H1 (cell line): ENCODE measurements at regions not wholly inside any gene's neighbourhood (a gene's known extent, or its start where the extent isn't known, plus 50 kb on each side); places are given as distances from the start of the nearest gene placed in this dataset.

ENCODE experiments used
- CTCF ChIA-PET: fragments of 300-600 bp; sonication (Branson Sonifier 250); formaldehyde crosslinking; loops from one replicate; lab custom pipeline; 2021; ENCODE audit not compliant: partially characterized antibody; lab: Charles Lee
- POLR2A ChIA-PET: fragments of 300-600 bp; sonication (Branson Sonifier 250); formaldehyde crosslinking; loops from one replicate; lab custom pipeline; 2021; ENCODE audit warnings: inconsistent platforms; ENCODE audit not compliant: partially characterized antibody; lab: Charles Lee
- DNase-seq, 2 experiments: peaks; one replicate each; pipeline versions ENCODE4 v3.0.0 to v3.0.0-alpha.2; 2010 to 2022; ENCODE audit warnings: low spot score in 2 of 2, low read depth in 1 of 2, mixed read lengths in 1 of 2
- FAIRE-seq: peaks from 2 replicates; lab custom pipeline; 2011; peaks lifted over from hg19 to GRCh38; lab: Jason Lieb, UNC
- H2AFZ ChIP-seq: 2 replicates; pipeline ENCODE4 v1.8.1; 2012; ENCODE audit warnings: low read length, inconsistent platforms
- H2AK5ac ChIP-seq: 2 replicates; pipeline ENCODE4 v1.6.1; 2013; ENCODE audit warnings: low read depth, low read length
- H2BK120ac ChIP-seq: replicated peaks from 2 replicates; pipeline ENCODE3; 2013; ENCODE audit warnings: low read depth, low read length, inconsistent platforms
- H2BK12ac ChIP-seq: 2 replicates; pipeline ENCODE4 v1.6.1; 2013; ENCODE audit warnings: low read depth, low read length
- H2BK15ac ChIP-seq: 2 replicates; pipeline ENCODE4 v1.6.1; 2013; ENCODE audit warnings: low read length
- H2BK20ac ChIP-seq: 2 replicates; pipeline ENCODE4 v1.6.1; 2013; ENCODE audit warnings: low read length
- H2BK5ac ChIP-seq: 2 replicates; pipeline ENCODE4 v1.6.1; 2013; ENCODE audit warnings: low read depth, low read length
- H3K14ac ChIP-seq: 2 replicates; pipeline ENCODE4 v1.6.1; 2013; ENCODE audit warnings: inconsistent platforms; ENCODE audit not compliant: insufficient read length
- H3K18ac ChIP-seq: 2 replicates; pipeline ENCODE4 v1.6.1; 2013; ENCODE audit warnings: low read length; ENCODE audit errors: extremely low read depth
- H3K23ac ChIP-seq: 2 replicates; pipeline ENCODE4 v1.6.1; 2013; ENCODE audit warnings: inconsistent platforms; ENCODE audit not compliant: insufficient read length
- H3K23me2 ChIP-seq: 2 replicates; pipeline ENCODE4 v1.6.1; 2013; ENCODE audit warnings: low read depth, low read length
- H3K27ac ChIP-seq: 2 replicates; pipeline ENCODE4 v1.6.1; 2011; ENCODE audit warnings: low read depth, low read length, inconsistent platforms
- H3K27me3 ChIP-seq, 4 experiments: replicated peaks in 1 of 4; 1 replicate in 1 of 4; 2 replicates in 3 of 4; pipeline versions ENCODE4 v1.6.1 to v1.8.1; 2011 to 2013; ENCODE audit warnings: low read length in 3 of 4, mild to moderate bottlenecking in 3 of 4, inconsistent platforms in 2 of 4, mixed read lengths in 2 of 4, moderate library complexity in 1 of 4; ENCODE audit not compliant: control insufficient read depth in 3 of 4, insufficient read depth in 3 of 4; ENCODE audit errors: extremely low read depth in 1 of 4
- H3K36me3 ChIP-seq, 4 experiments: 2 replicates each; pipeline versions ENCODE4 v1.6.1 to v1.8.1; 2011 to 2013; ENCODE audit warnings: mild to moderate bottlenecking in 4 of 4, low read length in 3 of 4, moderate library complexity in 2 of 4, control low read depth in 1 of 4, inconsistent platforms in 1 of 4; ENCODE audit not compliant: insufficient read depth in 4 of 4, control insufficient read depth in 2 of 4
- H3K4ac ChIP-seq: replicated peaks from 2 replicates; pipeline ENCODE3; 2013; ENCODE audit warnings: low read length, low read depth, mixed read lengths, inconsistent platforms; ENCODE audit not compliant: insufficient read length
- H3K4me1 ChIP-seq, 4 experiments: replicated peaks in 1 of 4; 1 replicate in 1 of 4; 2 replicates in 3 of 4; pipeline versions ENCODE4 v1.6.1 to v1.8.1; 2011 to 2013; ENCODE audit warnings: low read length in 3 of 4, inconsistent platforms in 2 of 4, mixed read lengths in 1 of 4; ENCODE audit not compliant: insufficient read depth in 4 of 4, control insufficient read depth in 3 of 4
- H3K4me2 ChIP-seq, 2 experiments: 2 replicates each; pipeline versions ENCODE4 v1.6.1 to v1.8.1; 2011 to 2013; ENCODE audit warnings: low read depth in 2 of 2, low read length in 2 of 2, control low read depth in 1 of 2, inconsistent platforms in 1 of 2, mild to moderate bottlenecking in 1 of 2; ENCODE audit not compliant: insufficient read depth in 1 of 2
- H3K4me3 ChIP-seq, 4 experiments: fragments of 200-600, 300-600 bp in 1 of 4; sonication (generic), shearing (Covaris generic), sonication (Bioruptor Twin) in 1 of 4; 2 replicates each; pipeline versions ENCODE4 v1.5.1 to v1.8.1; 2011 to 2016; ENCODE audit warnings: low read length in 4 of 4, low read depth in 3 of 4, control low read depth in 2 of 4, inconsistent platforms in 2 of 4, mild to moderate bottlenecking in 2 of 4, mixed read lengths in 1 of 4, moderate library complexity in 1 of 4; ENCODE audit not compliant: insufficient read depth in 2 of 4; ENCODE audit errors: extremely low read depth in 1 of 4
- H3K56ac ChIP-seq: replicated peaks from 2 replicates; pipeline ENCODE3; 2013; ENCODE audit warnings: low read depth, mild to moderate bottlenecking, mixed read lengths, low read length, inconsistent platforms; ENCODE audit not compliant: insufficient read length
- H3K79me1 ChIP-seq: 2 replicates; pipeline ENCODE4 v1.6.1; 2013; ENCODE audit warnings: low read depth, low read length, control low read depth
- H3K79me2 ChIP-seq, 2 experiments: 2 replicates each; pipeline versions ENCODE4 v1.6.1 to v1.8.1; 2012 to 2013; ENCODE audit warnings: low read length in 2 of 2, mild to moderate bottlenecking in 2 of 2, inconsistent platforms in 1 of 2; ENCODE audit not compliant: insufficient read depth in 2 of 2, control insufficient read depth in 1 of 2
- H3K9ac ChIP-seq, 4 experiments: replicated peaks in 1 of 4; 1 replicate in 1 of 4; 2 replicates in 3 of 4; pipeline versions ENCODE4 v1.6.1 to v1.8.1; 2011 to 2013; ENCODE audit warnings: low read depth in 3 of 4, low read length in 3 of 4, control low read depth in 2 of 4, mild to moderate bottlenecking in 2 of 4, moderate library complexity in 2 of 4, inconsistent platforms in 1 of 4; ENCODE audit errors: extremely low read depth in 1 of 4
- H3K9me3 ChIP-seq, 2 experiments: 2 replicates each; pipeline versions ENCODE4 v1.6.1 to v1.8.1; 2012 to 2013; ENCODE audit warnings: mild to moderate bottlenecking in 2 of 2, moderate library complexity in 2 of 2, control low read depth in 1 of 2, inconsistent platforms in 1 of 2, low read depth in 1 of 2, low read length in 1 of 2, mixed read lengths in 1 of 2; ENCODE audit not compliant: insufficient read depth in 2 of 2
- H4K20me1 ChIP-seq, 2 experiments: replicated peaks in 1 of 2; 2 replicates each; pipeline versions ENCODE3 to v1.8.1; 2011 to 2013; ENCODE audit warnings: inconsistent platforms in 2 of 2, low read length in 2 of 2, mild to moderate bottlenecking in 1 of 2; ENCODE audit not compliant: insufficient read depth in 2 of 2, control insufficient read depth in 1 of 2
- H4K5ac ChIP-seq: 2 replicates; pipeline ENCODE4 v1.6.1; 2013; ENCODE audit warnings: low read length, low read depth, mixed read lengths, inconsistent platforms; ENCODE audit not compliant: insufficient read length
- H4K8ac ChIP-seq: 2 replicates; pipeline ENCODE4 v1.8.0; 2013; ENCODE audit warnings: mild to moderate bottlenecking, moderate library complexity, low read length, inconsistent platforms; ENCODE audit not compliant: insufficient read depth; ENCODE audit errors: extremely low read depth
- H4K91ac ChIP-seq: replicated peaks from 2 replicates; pipeline ENCODE3; 2013; ENCODE audit warnings: low read length, mixed read lengths, inconsistent platforms; ENCODE audit not compliant: insufficient read length
- CBX8 ChIP-seq: fragments of 300-800, 300-1000 bp; sonication (generic); IDR thresholded peaks from 2 replicates; pipeline ENCODE4 v1.7.1; 2016; ENCODE audit warnings: low read depth, low read length, borderline replicate concordance
- CEBPB ChIP-seq: IDR thresholded peaks from 2 replicates; pipeline ENCODE4 v1.6.1; 2012; ENCODE audit warnings: low read depth, low read length
- EZH2 ChIP-seq: fragments of 200-600 bp; sonication (generic); IDR thresholded peaks from 2 replicates; pipeline ENCODE4 v1.7.1; 2012; ENCODE audit warnings: low read depth, mild to moderate bottlenecking, moderate library complexity, low read length, inconsistent platforms; ENCODE audit not compliant: severe bottlenecking
- HDAC2 ChIP-seq, 2 experiments: fragments of 300-600 bp in 1 of 2; sonication (generic) in 1 of 2; IDR thresholded peaks; 2 replicates each; pipeline ENCODE4 v1.6.1; 2011 to 2012; ENCODE audit warnings: low read depth in 2 of 2, low read length in 2 of 2, mild to moderate bottlenecking in 2 of 2, moderate library complexity in 2 of 2, borderline replicate concordance in 1 of 2, inconsistent platforms in 1 of 2
- HDAC6 ChIP-seq: IDR thresholded peaks from one replicate; pipeline ENCODE4 v1.7.1; 2012; ENCODE audit warnings: low read depth, mild to moderate bottlenecking, inconsistent platforms, low read length, moderate library complexity
- KDM4A ChIP-seq: IDR thresholded peaks from one replicate; pipeline ENCODE4 v1.7.1; 2012; ENCODE audit warnings: low read depth, mild to moderate bottlenecking, moderate library complexity, low read length, inconsistent platforms; ENCODE audit not compliant: severe bottlenecking
- POLR2AphosphoS5 ChIP-seq: IDR thresholded peaks from 2 replicates; pipeline ENCODE4 v1.6.1; 2011; ENCODE audit warnings: low read depth, low read length
- RBBP5 ChIP-seq: IDR thresholded peaks from 2 replicates; pipeline ENCODE4 v1.7.1; 2012; ENCODE audit warnings: low read depth, mild to moderate bottlenecking, inconsistent platforms, low read length, moderate library complexity, borderline replicate concordance
- SP2 ChIP-seq: IDR thresholded peaks from 2 replicates; pipeline ENCODE4 v1.6.1; 2012; ENCODE audit warnings: mild to moderate bottlenecking, low read length, inconsistent platforms
- SRF ChIP-seq: IDR thresholded peaks from 2 replicates; pipeline ENCODE4 v1.6.1; 2011; ENCODE audit warnings: mild to moderate bottlenecking, low read depth, low read length, moderate library complexity
- TAF1 ChIP-seq: IDR thresholded peaks from 2 replicates; pipeline ENCODE4 v1.6.1; 2011; ENCODE audit warnings: mild to moderate bottlenecking, low read depth, low read length
- TBP ChIP-seq: IDR thresholded peaks from 2 replicates; pipeline ENCODE4 v1.6.1; 2011; ENCODE audit warnings: low read depth, low read length, improper control_type of control experiment
- TEAD4 ChIP-seq: IDR thresholded peaks from 2 replicates; pipeline ENCODE4 v1.6.1; 2012; ENCODE audit warnings: low read depth, low read length, inconsistent platforms, mixed read lengths
- ZNF274 ChIP-seq: IDR thresholded peaks from 2 replicates; pipeline ENCODE4 v1.7.0; 2012; ENCODE audit warnings: low read length, borderline replicate concordance; ENCODE audit errors: extremely low read depth
- WGBS, 2 experiments: shearing (Covaris generic) in 1 of 2; methylation state at CpG; one replicate each; pipeline versions ENCODE4 v1.1.6 to v1.1.7; 2013 to 2015; ENCODE audit warnings: low lambda C conversion rate in 2 of 2, mixed read lengths in 2 of 2, inconsistent platforms in 1 of 2, low coverage in 1 of 2, missing lambda C conversion rate in 1 of 2; ENCODE audit not compliant: insufficient replicate concordance in 2 of 2, insufficient coverage in 1 of 2, insufficient read length in 1 of 2; ENCODE audit errors: extremely low coverage in 1 of 2, missing lambda C conversion rate in 1 of 2; 5-methylcytosine and 5-hydroxymethylcytosine counted together

DNA sequence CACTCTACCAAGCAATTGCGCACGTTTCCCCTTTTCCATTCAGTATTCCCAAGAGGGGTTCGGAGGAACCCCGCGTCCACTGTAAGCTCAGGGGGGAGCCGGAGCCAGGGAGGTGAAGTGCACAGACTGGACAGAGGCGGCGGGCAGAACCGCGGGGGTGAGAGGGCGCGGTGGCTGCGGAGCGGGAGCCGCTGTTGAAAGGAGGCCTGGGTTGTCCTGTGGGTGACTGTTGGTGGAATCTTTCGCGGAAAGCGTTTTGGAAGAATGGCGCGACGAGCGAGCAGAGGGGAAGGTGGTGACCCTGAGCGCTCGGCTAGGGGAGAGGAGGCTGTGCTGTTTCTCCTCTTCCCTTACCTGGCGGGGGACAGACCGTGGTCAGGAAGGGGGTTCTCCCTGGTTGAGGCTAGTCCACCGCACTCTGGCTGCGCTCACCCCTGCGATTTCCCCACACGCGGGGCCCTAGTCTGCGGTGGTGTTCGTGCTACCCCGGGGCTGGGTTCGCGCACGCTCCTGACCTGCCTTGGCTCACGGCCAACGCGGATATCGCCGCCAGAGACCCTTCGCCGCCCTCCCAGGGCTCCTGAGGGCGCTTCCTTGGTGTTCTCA is 92.8 kb downstream of the PRKAB2 start:
- no peaks in the 10 kb centered on the region for H3K79me1 ChIP-seq
- H3K27me3 ChIP-seq, result peaks cover 67 to 97% (median 88%) of the 10 kb centered on the region in 4 experiments
- no peaks in the 10 kb centered on the region for H3K79me2 ChIP-seq
- H4K20me1 ChIP-seq, result peaks cover 3 to 9% of the 10 kb centered on the region in 2 experiments
- H3K18ac ChIP-seq, result no peak overlapping the region
- H2BK20ac ChIP-seq, result no peak overlapping the region
- peaks cover 8 to 39% (median 28%) of the 10 kb centered on the region in 4 experiments; a peak in 6 of 7 replicates for H3K4me1 ChIP-seq
- peak overlapping the region; percentile 74 to 77 for H3K4me2 ChIP-seq
- DNase-seq (peak in 1 of 2 experiments; percentile 65), FAIRE-seq (no peak)
- H2AK5ac ChIP-seq, result no peak overlapping the region
- H3K36me3 ChIP-seq, result no peaks in the 10 kb centered on the region
- no peak overlapping the region for H3K56ac ChIP-seq
- no peak overlapping the region for H3K23ac ChIP-seq
- no peak overlapping the region for H2BK5ac ChIP-seq
- H3K9ac ChIP-seq, result no peak overlapping the region
- H2BK120ac ChIP-seq, result no peak overlapping the region
- H3K27ac ChIP-seq, result no peak overlapping the region
- H3K14ac ChIP-seq, result no peak overlapping the region
- H4K5ac ChIP-seq, result no peak overlapping the region
- 0 out of 2 replicates have a peak overlapping the region, but pooled peaks have one; percentile 39 for H2BK12ac ChIP-seq
- CTCF ChIA-PET, result interaction anchor here (1.3 kb wide), 1 partner anchor 28 kb away, joined by 4 read pairs; no protein-coding TSS in a partner anchor
- H2BK15ac ChIP-seq, result no peak overlapping the region
- no peak overlapping the region for H4K8ac ChIP-seq
- no peaks in the 10 kb centered on the region for H3K9me3 ChIP-seq
- POLR2A ChIA-PET, result interaction anchor here (1.0 kb wide), 1 partner anchor 10 kb away, joined by 5 read pairs; no protein-coding TSS in a partner anchor
- peaks cover 6% of the 10 kb centered on the region for H3K23me2 ChIP-seq
- WGBS, 2 experiments, result 5% methylated on average over 44 of the region's 45 CpGs; no CpG with 5 or more reads in 1 of the 2 experiments
- no peak overlapping the region for H4K91ac ChIP-seq
- H3K4ac ChIP-seq, result no peak overlapping the region
- peak overlapping the region; percentile 64 for H2AFZ ChIP-seq
- H3K4me3 ChIP-seq, result peak overlapping the region in 3 of 4 experiments; percentile 2 to 51 (median 23); a peak in 5 of 8 replicates
- no peak for TF ChIP-seq HDAC2 (IDR thresholded peaks at IDR 0.05; ENCODE audit: borderline replicate concordance in 1 of 2, low read depth in 2 of 2, low read length in 2 of 2)
- no peak for TF ChIP-seq POLR2AphosphoS5
- TF ChIP-seq TEAD4, result no peak
- TF ChIP-seq SRF, result no peak
- TF ChIP-seq TBP, result no peak
- no peak for TF ChIP-seq CEBPB
- TF ChIP-seq SP2, result no peak
- peak; percentile 20 for TF ChIP-seq EZH2
- TF ChIP-seq CBX8, result 0 out of 2 replicates have a peak, but pooled peaks have one; percentile 10
- no peak for TF ChIP-seq ZNF274
- peak; percentile 26 for TF ChIP-seq KDM4A
- TF ChIP-seq HDAC6, result no peak
- no peak for TF ChIP-seq RBBP5
- no peak for TF ChIP-seq TAF1
